ENCODE measurements at regions not wholly inside any gene's neighbourhood (a gene's known extent, or its start where the extent isn't known, plus 50 kb on each side); places are given as distances from the start of the nearest gene placed in this dataset.
A peak's percentile ranks its signal among the peaks of the same experiment; 100 is the strongest.

DNA sequence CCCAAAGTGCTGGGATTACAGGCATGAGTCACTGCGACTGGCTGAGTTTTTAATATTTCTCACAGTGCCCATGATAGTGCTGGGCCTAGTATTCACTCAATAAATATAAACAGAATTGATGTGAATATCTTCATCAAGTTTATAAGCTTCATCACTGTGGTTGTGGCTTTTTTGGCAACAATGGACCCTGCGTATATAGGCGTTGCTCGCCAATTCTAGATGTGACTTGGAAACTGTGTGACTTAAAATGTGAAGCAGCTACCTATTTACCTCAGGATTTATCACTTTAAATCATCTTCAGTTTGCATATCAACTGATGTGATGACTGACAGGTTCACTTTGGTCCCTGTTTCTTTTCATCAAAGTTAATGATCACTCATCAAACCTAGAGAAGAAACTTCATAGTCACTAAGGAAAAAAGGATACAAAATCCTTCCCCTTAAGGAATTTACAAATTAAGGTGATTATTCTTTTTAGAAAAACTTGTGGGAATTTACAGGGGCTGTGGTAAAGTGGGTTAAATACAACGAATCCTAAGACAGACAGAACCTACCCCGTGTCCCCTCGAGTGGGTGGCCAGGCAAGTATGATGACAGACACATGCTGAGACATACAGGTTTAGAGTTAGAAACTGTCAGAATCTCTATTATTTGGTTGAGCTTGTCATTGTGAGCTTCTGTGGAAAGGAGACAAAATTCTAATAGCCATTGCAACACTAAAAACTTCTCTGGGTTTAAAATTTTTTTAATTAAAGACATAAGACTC is 101.3 kb downstream of the AKAP11 start:
- Histone ChIP-seq H3K79me2 (ENCODE audit: insufficient read depth, low read depth) (no peaks in the 10 kb centered on the region), H3K36me3 (ENCODE audit: insufficient read depth) (no peaks in the 10 kb centered on the region), H2AFZ (ENCODE audit: low read depth) (no peak overlapping the region), H4K20me1 (ENCODE audit: insufficient read depth) (no peaks in the 10 kb centered on the region), H3K9ac (no peak overlapping the region), H3K4me3 (IDR thresholded peaks at IDR 0.05; ENCODE audit: insufficient read depth, low read depth, low read length) (no peak overlapping the region), H3K4me1 (ENCODE audit: low read depth, poor library complexity, severe bottlenecking) (peaks cover 15% of the 10 kb centered on the region), H3K4me2 (no peak overlapping the region), H3K27me3 (ENCODE audit: insufficient read depth, low read depth) (no peaks in the 10 kb centered on the region), H3K27ac (no peak overlapping the region)
- TF ChIP-seq CTCF (conservative IDR thresholded peaks at IDR 0.05; ENCODE audit: low read depth, low read length) = no peak

GRCh38 chr13:42375663-42376062 is 103.7 kb downstream of the AKAP11 start:
- Histone ChIP-seq H3K27ac (no peak overlapping the region), H2AFZ (ENCODE audit: low read depth) (no peak overlapping the region), H3K36me3 (ENCODE audit: insufficient read depth) (no peaks in the 10 kb centered on the region), H3K4me3 (IDR thresholded peaks at IDR 0.05; ENCODE audit: insufficient read depth, low read depth, low read length) (no peak overlapping the region), H4K20me1 (ENCODE audit: insufficient read depth) (no peaks in the 10 kb centered on the region), H3K79me2 (ENCODE audit: insufficient read depth, low read depth) (no peaks in the 10 kb centered on the region), H3K9ac (no peak overlapping the region), H3K4me1 (ENCODE audit: low read depth, poor library complexity, severe bottlenecking) (peaks cover 39% of the 10 kb centered on the region), H3K27me3 (ENCODE audit: insufficient read depth, low read depth) (no peaks in the 10 kb centered on the region), H3K4me2 (no peak overlapping the region)
- no peak for TF ChIP-seq CTCF (conservative IDR thresholded peaks at IDR 0.05; ENCODE audit: low read depth, low read length)

- TF ChIP-seq CTCF (conservative IDR thresholded peaks at IDR 0.05; ENCODE audit: low read depth, low read length) = no peak
- peak overlapping the region; percentile 71 for H3K4me2 ChIP-seq
- H3K4me3 ChIP-seq (IDR thresholded peaks at IDR 0.05; ENCODE audit: insufficient read depth, low read depth, low read length) = no peak overlapping the region
Measured at GRCh38 chr13:42377640-42378382, 105.9 kb downstream of the AKAP11 start.

DNA sequence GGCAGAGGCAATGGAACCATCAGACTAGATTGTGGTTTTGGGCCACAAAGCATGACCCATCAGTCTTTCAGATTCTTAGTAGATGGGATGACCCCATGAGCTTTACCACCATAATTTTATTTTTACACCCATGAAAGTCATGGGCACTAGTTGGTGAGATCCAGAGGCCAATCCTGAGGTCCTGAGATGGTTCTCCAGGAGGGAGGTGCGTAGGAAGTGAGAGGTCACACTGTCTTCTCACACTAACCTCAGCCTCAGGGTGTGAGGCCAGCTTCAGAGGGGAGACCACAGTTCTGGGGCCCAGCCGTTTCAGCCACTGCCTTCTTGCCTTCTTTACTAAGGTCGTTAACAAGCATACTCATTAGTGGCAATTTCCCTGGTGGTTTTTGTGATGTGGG is 106.4 kb downstream of the AKAP11 start:
- Histone ChIP-seq H3K9ac (peak overlapping the region; percentile 25; the same call in 1 of the 2 replicates), H2AFZ (ENCODE audit: low read depth) (no peak overlapping the region), H3K36me3 (ENCODE audit: insufficient read depth) (no peaks in the 10 kb centered on the region), H4K20me1 (ENCODE audit: insufficient read depth) (no peaks in the 10 kb centered on the region), H3K27ac (peak overlapping the region; percentile 87), H3K4me3 (IDR thresholded peaks at IDR 0.05; ENCODE audit: insufficient read depth, low read depth, low read length) (no peak overlapping the region), H3K27me3 (ENCODE audit: insufficient read depth, low read depth) (no peaks in the 10 kb centered on the region), H3K4me2 (peak overlapping the region; percentile 71), H3K4me1 (ENCODE audit: low read depth, poor library complexity, severe bottlenecking) (peaks cover 43% of the 10 kb centered on the region), H3K79me2 (ENCODE audit: insufficient read depth, low read depth) (no peaks in the 10 kb centered on the region)
- no peak for TF ChIP-seq CTCF (conservative IDR thresholded peaks at IDR 0.05; ENCODE audit: low read depth, low read length)

More at GRCh38 chr13:42377640-42378382, 105.9 kb downstream of the AKAP11 start:
- no peaks in the 10 kb centered on the region for H4K20me1 ChIP-seq (ENCODE audit: insufficient read depth)
- no peaks in the 10 kb centered on the region for H3K36me3 ChIP-seq (ENCODE audit: insufficient read depth)
- peak overlapping the region; percentile 87 for H3K27ac ChIP-seq
- 0 out of 2 replicates have a peak overlapping the region, but pooled peaks have one; percentile 12 for H2AFZ ChIP-seq (ENCODE audit: low read depth)
- H3K9ac ChIP-seq = peak overlapping the region; percentile 25; the same call in 1 of the 2 replicates
- H3K79me2 ChIP-seq (ENCODE audit: insufficient read depth, low read depth) = no peaks in the 10 kb centered on the region
- peaks cover 43% of the 10 kb centered on the region for H3K4me1 ChIP-seq (ENCODE audit: low read depth, poor library complexity, severe bottlenecking)
- no peaks in the 10 kb centered on the region for H3K27me3 ChIP-seq (ENCODE audit: insufficient read depth, low read depth)
